Panc1 (cell line): ENCODE measurements at regions not wholly inside any gene's neighbourhood (a gene's known extent, or its start where the extent isn't known, plus 50 kb on each side); places are given as distances from the start of the nearest gene placed in this dataset.

ENCODE experiments used
- POLR2AphosphoS5 ChIP-seq: IDR thresholded peaks from 2 replicates; pipeline ENCODE4 v1.6.1; 2012; ENCODE audit warnings: mild to moderate bottlenecking, low read depth, low read length, moderate library complexity
- SIN3A ChIP-seq: IDR thresholded peaks from 2 replicates; pipeline ENCODE4 v1.6.1; 2012; ENCODE audit warnings: low read depth, mild to moderate bottlenecking, low read length, moderate library complexity, borderline replicate concordance; ENCODE audit not compliant: insufficient read depth
- TF ChIP-seq, protein P1 (sequence below): fragments of 450-650 bp; IDR thresholded peaks from 2 replicates; pipeline ENCODE4 v1.5.1; 2017; ENCODE audit warnings: mild to moderate bottlenecking
- TF ChIP-seq, protein P2 (sequence below), 2 experiments: IDR thresholded peaks; 2 replicates each; pipeline ENCODE4 v1.6.1; 2011 to 2012; ENCODE audit warnings: low read depth in 2 of 2, control low read depth in 1 of 2, low read length in 1 of 2, mild to moderate bottlenecking in 1 of 2, moderate library complexity in 1 of 2; ENCODE audit not compliant: insufficient read depth in 1 of 2

DNA sequence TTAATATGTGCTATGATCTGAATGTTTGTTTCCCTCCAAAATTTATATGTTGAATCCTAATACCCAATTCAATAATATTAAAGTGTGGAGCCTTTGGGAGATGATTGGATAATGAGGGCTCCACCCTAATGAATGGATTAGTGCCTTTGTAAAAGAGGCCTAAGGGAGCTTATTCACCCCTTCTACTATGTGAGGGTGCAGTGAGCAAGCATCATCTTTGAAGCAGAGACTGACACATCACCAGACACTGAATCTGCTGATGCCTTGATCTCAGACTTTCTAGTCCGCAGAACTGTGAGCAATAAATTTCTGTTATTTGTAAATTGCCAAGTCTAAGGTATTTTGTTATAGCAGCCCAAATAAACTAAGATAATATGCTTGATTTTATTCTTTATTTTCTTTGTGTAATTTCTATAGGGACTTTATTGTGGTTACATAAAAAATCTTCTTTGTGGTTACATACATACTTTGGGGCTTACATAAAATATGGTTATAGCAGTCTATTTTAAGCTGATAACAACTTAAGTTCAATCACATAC is 131.1 kb upstream of the SLC38A2 start:
- TF ChIP-seq, protein P1, sequence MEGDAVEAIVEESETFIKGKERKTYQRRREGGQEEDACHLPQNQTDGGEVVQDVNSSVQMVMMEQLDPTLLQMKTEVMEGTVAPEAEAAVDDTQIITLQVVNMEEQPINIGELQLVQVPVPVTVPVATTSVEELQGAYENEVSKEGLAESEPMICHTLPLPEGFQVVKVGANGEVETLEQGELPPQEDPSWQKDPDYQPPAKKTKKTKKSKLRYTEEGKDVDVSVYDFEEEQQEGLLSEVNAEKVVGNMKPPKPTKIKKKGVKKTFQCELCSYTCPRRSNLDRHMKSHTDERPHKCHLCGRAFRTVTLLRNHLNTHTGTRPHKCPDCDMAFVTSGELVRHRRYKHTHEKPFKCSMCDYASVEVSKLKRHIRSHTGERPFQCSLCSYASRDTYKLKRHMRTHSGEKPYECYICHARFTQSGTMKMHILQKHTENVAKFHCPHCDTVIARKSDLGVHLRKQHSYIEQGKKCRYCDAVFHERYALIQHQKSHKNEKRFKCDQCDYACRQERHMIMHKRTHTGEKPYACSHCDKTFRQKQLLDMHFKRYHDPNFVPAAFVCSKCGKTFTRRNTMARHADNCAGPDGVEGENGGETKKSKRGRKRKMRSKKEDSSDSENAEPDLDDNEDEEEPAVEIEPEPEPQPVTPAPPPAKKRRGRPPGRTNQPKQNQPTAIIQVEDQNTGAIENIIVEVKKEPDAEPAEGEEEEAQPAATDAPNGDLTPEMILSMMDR = no peak
- TF ChIP-seq, protein P2, sequence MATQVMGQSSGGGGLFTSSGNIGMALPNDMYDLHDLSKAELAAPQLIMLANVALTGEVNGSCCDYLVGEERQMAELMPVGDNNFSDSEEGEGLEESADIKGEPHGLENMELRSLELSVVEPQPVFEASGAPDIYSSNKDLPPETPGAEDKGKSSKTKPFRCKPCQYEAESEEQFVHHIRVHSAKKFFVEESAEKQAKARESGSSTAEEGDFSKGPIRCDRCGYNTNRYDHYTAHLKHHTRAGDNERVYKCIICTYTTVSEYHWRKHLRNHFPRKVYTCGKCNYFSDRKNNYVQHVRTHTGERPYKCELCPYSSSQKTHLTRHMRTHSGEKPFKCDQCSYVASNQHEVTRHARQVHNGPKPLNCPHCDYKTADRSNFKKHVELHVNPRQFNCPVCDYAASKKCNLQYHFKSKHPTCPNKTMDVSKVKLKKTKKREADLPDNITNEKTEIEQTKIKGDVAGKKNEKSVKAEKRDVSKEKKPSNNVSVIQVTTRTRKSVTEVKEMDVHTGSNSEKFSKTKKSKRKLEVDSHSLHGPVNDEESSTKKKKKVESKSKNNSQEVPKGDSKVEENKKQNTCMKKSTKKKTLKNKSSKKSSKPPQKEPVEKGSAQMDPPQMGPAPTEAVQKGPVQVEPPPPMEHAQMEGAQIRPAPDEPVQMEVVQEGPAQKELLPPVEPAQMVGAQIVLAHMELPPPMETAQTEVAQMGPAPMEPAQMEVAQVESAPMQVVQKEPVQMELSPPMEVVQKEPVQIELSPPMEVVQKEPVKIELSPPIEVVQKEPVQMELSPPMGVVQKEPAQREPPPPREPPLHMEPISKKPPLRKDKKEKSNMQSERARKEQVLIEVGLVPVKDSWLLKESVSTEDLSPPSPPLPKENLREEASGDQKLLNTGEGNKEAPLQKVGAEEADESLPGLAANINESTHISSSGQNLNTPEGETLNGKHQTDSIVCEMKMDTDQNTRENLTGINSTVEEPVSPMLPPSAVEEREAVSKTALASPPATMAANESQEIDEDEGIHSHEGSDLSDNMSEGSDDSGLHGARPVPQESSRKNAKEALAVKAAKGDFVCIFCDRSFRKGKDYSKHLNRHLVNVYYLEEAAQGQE (IDR thresholded peaks at IDR 0.05; ENCODE audit: insufficient read depth in 1 of 2, low read depth in 2 of 2, low read length in 1 of 2) = no peak
- TF ChIP-seq POLR2AphosphoS5 (no peak), SIN3A (no peak)
